ENCODE measurements at regions not wholly inside any gene's neighbourhood (a gene's known extent, or its start where the extent isn't known, plus 50 kb on each side); places are given as distances from the start of the nearest gene placed in this dataset.

DNA sequence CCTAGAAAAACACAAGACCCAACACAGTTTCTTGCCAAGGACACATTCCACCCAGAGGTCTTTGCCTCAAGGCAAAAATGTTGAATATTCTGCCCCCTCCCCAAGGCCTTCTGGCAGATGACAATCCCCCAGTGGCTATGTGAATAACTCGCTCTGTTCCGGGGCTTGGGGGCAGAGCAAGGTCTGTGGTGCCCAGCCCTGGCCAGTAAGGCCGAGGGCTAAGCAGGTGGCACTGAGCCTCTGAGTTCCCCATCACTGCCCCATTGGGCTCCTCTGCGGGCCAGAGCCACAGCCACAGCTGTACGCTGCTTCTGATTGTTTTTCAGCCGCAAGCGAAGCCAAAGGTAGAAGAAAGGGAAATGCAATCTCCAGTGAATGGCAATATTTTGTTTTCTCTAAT is 567.9 kb downstream of the CCDC171 start:
- TF ChIP-seq, protein P1, sequence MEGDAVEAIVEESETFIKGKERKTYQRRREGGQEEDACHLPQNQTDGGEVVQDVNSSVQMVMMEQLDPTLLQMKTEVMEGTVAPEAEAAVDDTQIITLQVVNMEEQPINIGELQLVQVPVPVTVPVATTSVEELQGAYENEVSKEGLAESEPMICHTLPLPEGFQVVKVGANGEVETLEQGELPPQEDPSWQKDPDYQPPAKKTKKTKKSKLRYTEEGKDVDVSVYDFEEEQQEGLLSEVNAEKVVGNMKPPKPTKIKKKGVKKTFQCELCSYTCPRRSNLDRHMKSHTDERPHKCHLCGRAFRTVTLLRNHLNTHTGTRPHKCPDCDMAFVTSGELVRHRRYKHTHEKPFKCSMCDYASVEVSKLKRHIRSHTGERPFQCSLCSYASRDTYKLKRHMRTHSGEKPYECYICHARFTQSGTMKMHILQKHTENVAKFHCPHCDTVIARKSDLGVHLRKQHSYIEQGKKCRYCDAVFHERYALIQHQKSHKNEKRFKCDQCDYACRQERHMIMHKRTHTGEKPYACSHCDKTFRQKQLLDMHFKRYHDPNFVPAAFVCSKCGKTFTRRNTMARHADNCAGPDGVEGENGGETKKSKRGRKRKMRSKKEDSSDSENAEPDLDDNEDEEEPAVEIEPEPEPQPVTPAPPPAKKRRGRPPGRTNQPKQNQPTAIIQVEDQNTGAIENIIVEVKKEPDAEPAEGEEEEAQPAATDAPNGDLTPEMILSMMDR (IDR thresholded peaks at IDR 0.05; ENCODE audit: low read depth, low read length), result no peak
- TF ChIP-seq EZH2phosphoT487 (IDR thresholded peaks at IDR 0.05; ENCODE audit: low read depth), result no peak

Measured in OCI-LY3 (cell line).